Stimulated activated CD8-positive, alpha-beta memory T cell treated with anti-CD3 and anti-CD28 coated beads, Interleukin-7, amount 100 ng/mL, for 1 hour (primary cell): ENCODE measurements at regions not wholly inside any gene's neighbourhood (a gene's known extent, or its start where the extent isn't known, plus 50 kb on each side); places are given as distances from the start of the nearest gene placed in this dataset.
"Not testable (repeated sequence)": the region's sequence is repeated elsewhere in the genome, so short reads cannot be mapped to it uniquely, and the experiment has no call there.

Experiments
- DNase-seq, 2 donors: peaks; one replicate each; pipeline ENCODE4 v3.0.0-alpha.2; 2020; ENCODE audit warnings: low read depth in 2 of 2

- DNase-seq: no peak
Observed at GRCh38 chr21:18104802-18105201, 139.8 kb upstream of the CHODL start.

- not testable (repeated sequence) for DNase-seq
Observed at GRCh38 chr21:18096413-18096812, 148.2 kb upstream of the CHODL start.

- DNase-seq: no peak
Observed at GRCh38 chr21:18089786-18090185, 154.8 kb upstream of the CHODL start.

- DNase-seq: no peak
Observed at GRCh38 chr21:18070392-18070791, 174.2 kb upstream of the CHODL start.

- no peak for DNase-seq
Observed at GRCh38 chr21:18069875-18070274, 174.8 kb upstream of the CHODL start.

GRCh38 chr21:18060402-18060801 is 184.2 kb upstream of the CHODL start:
- DNase-seq: no peak

GRCh38 chr21:18058731-18059398 is 185.8 kb upstream of the CHODL start:
- no peak for DNase-seq

GRCh38 chr21:18053151-18053550 is 191.5 kb upstream of the CHODL start:
- DNase-seq: no peak

- no peak for DNase-seq
Observed at GRCh38 chr21:18049461-18049860, 195.2 kb upstream of the CHODL start.

GRCh38 chr21:18041012-18041411 is 203.6 kb upstream of the CHODL start:
- no peak for DNase-seq

GRCh38 chr21:18030248-18030647 is 211.1 kb upstream of the C21orf91 start:
- DNase-seq: no peak

GRCh38 chr21:18026359-18026758 is 207.2 kb upstream of the C21orf91 start:
- no peak for DNase-seq

- DNase-seq: no peak
Observed at GRCh38 chr21:18023711-18024110, 204.6 kb upstream of the C21orf91 start.

- DNase-seq: no peak
Observed at GRCh38 chr21:18023157-18023556, 204.0 kb upstream of the C21orf91 start.

- no peak for DNase-seq
Observed at GRCh38 chr21:18007121-18007520, 188.0 kb upstream of the C21orf91 start.

- DNase-seq: no peak
Observed at GRCh38 chr21:18006691-18007090, 187.5 kb upstream of the C21orf91 start.

- no peak for DNase-seq
Observed at GRCh38 chr21:18002393-18002792, 183.2 kb upstream of the C21orf91 start.

GRCh38 chr21:18000981-18001686 is 182.0 kb upstream of the C21orf91 start:
- no peak for DNase-seq

GRCh38 chr21:17998599-17998998 is 179.4 kb upstream of the C21orf91 start:
- DNase-seq: not testable (repeated sequence)

- no peak for DNase-seq
Observed at GRCh38 chr21:17989780-17990179, 170.6 kb upstream of the C21orf91 start.

- no peak for DNase-seq
Observed at GRCh38 chr21:17988102-17988437, 168.9 kb upstream of the C21orf91 start.

- no peak for DNase-seq
Observed at GRCh38 chr21:17987382-17988101, 168.4 kb upstream of the C21orf91 start.
